Ishikawa (cell line): ENCODE measurements at regions not wholly inside any gene's neighbourhood (a gene's known extent, or its start where the extent isn't known, plus 50 kb on each side); places are given as distances from the start of the nearest gene placed in this dataset.

ENCODE experiments used
- CEBPB ChIP-seq: IDR thresholded peaks from 2 replicates; pipeline ENCODE4 v1.6.1; 2012
- CREB1 ChIP-seq: IDR thresholded peaks from 2 replicates; pipeline ENCODE4 v1.6.1; 2012; ENCODE audit warnings: low read depth
- EP300 ChIP-seq: IDR thresholded peaks from 2 replicates; pipeline ENCODE4 v1.6.1; 2012; ENCODE audit warnings: borderline replicate concordance
- FOXM1 ChIP-seq: IDR thresholded peaks from 2 replicates; pipeline ENCODE4 v1.6.1; 2012; ENCODE audit warnings: low read depth, borderline replicate concordance
- MAX ChIP-seq: IDR thresholded peaks from 2 replicates; pipeline ENCODE4 v1.6.1; 2012
- RAD21 ChIP-seq: IDR thresholded peaks from 2 replicates; pipeline ENCODE4 v1.6.1; 2012; ENCODE audit warnings: low read depth
- REST ChIP-seq: IDR thresholded peaks from 2 replicates; pipeline ENCODE4 v1.6.1; 2012; ENCODE audit warnings: low read depth, mild to moderate bottlenecking
- TAF1 ChIP-seq: IDR thresholded peaks from 2 replicates; pipeline ENCODE4 v1.6.1; 2012; ENCODE audit warnings: low read depth, mild to moderate bottlenecking
- TCF12 ChIP-seq: IDR thresholded peaks from 2 replicates; pipeline ENCODE4 v1.6.1; 2012; ENCODE audit warnings: low read depth
- YY1 ChIP-seq: IDR thresholded peaks from 2 replicates; pipeline ENCODE4 v1.6.1; 2012; ENCODE audit warnings: low read depth
- ZBTB7A ChIP-seq: IDR thresholded peaks from 2 replicates; pipeline ENCODE4 v1.6.1; 2012; ENCODE audit warnings: low read depth

DNA sequence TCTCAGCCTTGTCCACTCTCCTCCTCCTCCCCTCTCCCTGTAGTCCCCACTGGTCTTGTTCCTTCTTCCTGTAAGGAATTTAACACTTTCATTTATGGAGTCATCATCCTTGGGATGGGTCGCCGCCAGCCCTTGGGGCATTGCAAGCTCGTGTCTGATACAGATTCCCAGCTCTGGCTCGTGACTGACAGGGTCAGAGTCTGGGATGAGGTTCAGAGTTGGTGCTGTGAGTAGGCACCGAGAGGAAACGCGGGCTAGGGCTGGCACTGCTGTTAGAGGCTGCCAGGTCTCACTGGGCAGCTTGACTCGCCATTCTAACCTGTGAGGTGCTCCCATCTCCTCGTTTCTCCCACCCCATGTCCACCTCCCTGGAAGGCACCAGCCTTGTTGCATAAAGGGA, 407.0 kb downstream of the SOX9 start:
- TF ChIP-seq MAX (no peak), YY1 (no peak), REST (no peak), RAD21 (no peak), CEBPB (no peak), TCF12 (no peak), EP300 (no peak), CREB1 (no peak), TAF1 (no peak), FOXM1 (no peak), ZBTB7A (no peak)
